K562 (cell line): ENCODE measurements at regions not wholly inside any gene's neighbourhood (a gene's known extent, or its start where the extent isn't known, plus 50 kb on each side); places are given as distances from the start of the nearest gene placed in this dataset.

ENCODE experiments used
- ATAC-seq: fragments of 200-7000 bp; cut with Tn5 transposase; 3 replicates; pipeline ENCODE4 v1.9.1; 2020; ENCODE audit warnings: moderate library complexity
- BruUV-seq: library from RNA; stranded (reverse); fragments of 400-500 nt; replicated peaks from 2 replicates; lab custom pipeline; 2021; lab: Mats Ljungman, UMichigan
- CTCF ChIA-PET: fragments of 300-600 bp; formaldehyde crosslinking; extraction: SDS; loops from one replicate; lab custom pipeline; 2021; ENCODE audit warnings: low intra/inter-chr PET ratio; lab: Yijun Ruan, JAX
- POLR2A ChIA-PET: fragments of 300-600, 350-650 bp; sonication (Branson Sonifier 250); formaldehyde crosslinking; extraction: SDS; loops from one replicate; lab custom pipeline; 2021; ENCODE audit warnings: antibody characterized with exemption, inconsistent platforms; lab: Yijun Ruan, JAX
- DNase-seq, 4 experiments: peaks; one replicate each; pipeline versions ENCODE4 v3.0.0 to v3.0.0-alpha.2; 2011 to 2018; ENCODE audit warnings: low spot score in 3 of 4, mixed read lengths in 3 of 4; ENCODE audit errors: extremely low read depth in 1 of 4
- FAIRE-seq: peaks from 2 replicates; lab custom pipeline; 2011; peaks lifted over from hg19 to GRCh38; lab: Jason Lieb, UNC
- H2AFZ ChIP-seq: 2 replicates; pipeline ENCODE4 v1.6.0; 2011; ENCODE audit warnings: low read depth, low read length, control low read depth, inconsistent platforms
- H3K27ac ChIP-seq: fragments of 200-600 bp; 3 replicates; pipeline ENCODE4 v1.8.0; 2011; ENCODE audit warnings: low read depth, mild to moderate bottlenecking, control low read depth, inconsistent platforms, low read length, moderate library complexity, mixed read lengths; ENCODE audit errors: extremely low read depth
- H3K27me3 ChIP-seq, 2 experiments: fragments of 300-600 bp in 1 of 2; 2 replicates in 1 of 2; 3 replicates in 1 of 2; pipeline versions ENCODE4 v1.6.0 to v1.8.0; 2011; ENCODE audit warnings: inconsistent platforms in 2 of 2, low read length in 2 of 2, mild to moderate bottlenecking in 1 of 2, mixed read lengths in 1 of 2, moderate library complexity in 1 of 2; ENCODE audit not compliant: control insufficient read depth in 2 of 2, insufficient read depth in 2 of 2
- H3K36me3 ChIP-seq: fragments of 300-600 bp; 3 replicates; pipeline ENCODE4 v1.8.0; 2011; ENCODE audit warnings: mild to moderate bottlenecking, low read length, inconsistent platforms; ENCODE audit not compliant: control insufficient read depth, insufficient read depth
- H3K4me1 ChIP-seq, 2 experiments: fragments of 200-600 bp in 1 of 2; replicated peaks in 1 of 2; 2 replicates in 1 of 2; 3 replicates in 1 of 2; pipeline versions ENCODE4 v1.5.1 to v1.8.0; 2011; ENCODE audit warnings: inconsistent platforms in 2 of 2, low read length in 2 of 2, mild to moderate bottlenecking in 1 of 2, mixed read lengths in 1 of 2, moderate library complexity in 1 of 2; ENCODE audit not compliant: control insufficient read depth in 2 of 2, insufficient read depth in 2 of 2
- H3K4me2 ChIP-seq: 2 replicates; pipeline ENCODE4 v1.6.1; 2011; ENCODE audit warnings: low read length, control low read depth, inconsistent platforms, mixed read lengths; ENCODE audit not compliant: insufficient read depth
- H3K4me3 ChIP-seq: fragments of 200-600 bp; sonication (generic), shearing (Covaris generic); 2 replicates; pipeline ENCODE4 v1.5.1; 2016; ENCODE audit warnings: control low read depth, inconsistent platforms
- H3K79me2 ChIP-seq: fragments of 200-600 bp; 3 replicates; pipeline ENCODE4 v1.8.0; 2011; ENCODE audit warnings: low read length, inconsistent platforms; ENCODE audit not compliant: control insufficient read depth, insufficient read depth
- H3K9ac ChIP-seq, 2 experiments: 2 replicates each; pipeline versions ENCODE4 v1.6.0 to v1.6.1; 2011; ENCODE audit warnings: low read depth in 2 of 2, low read length in 2 of 2, control low read depth in 1 of 2, inconsistent platforms in 1 of 2, mild to moderate bottlenecking in 1 of 2, mixed read lengths in 1 of 2; ENCODE audit not compliant: insufficient read depth in 1 of 2
- H3K9me1 ChIP-seq: one replicate; pipeline ENCODE4 v1.6.0; 2011; ENCODE audit warnings: inconsistent platforms, mild to moderate bottlenecking, low read length, moderate library complexity; ENCODE audit not compliant: control insufficient read depth, insufficient read depth
- H3K9me3 ChIP-seq: replicated peaks from 2 replicates; pipeline ENCODE4 v1.5.1; 2011; ENCODE audit warnings: low read depth, low read length, inconsistent platforms; ENCODE audit not compliant: control insufficient read depth, insufficient read depth
- H4K20me1 ChIP-seq: replicated peaks from 2 replicates; pipeline ENCODE4 v1.6.1; 2011; ENCODE audit warnings: low read length, inconsistent platforms, mixed read lengths; ENCODE audit not compliant: control insufficient read depth, insufficient read depth
- BRD9 ChIP-seq: fragments of 450-650 bp; IDR thresholded peaks from 2 replicates; pipeline ENCODE4 v1.6.1; 2018; ENCODE audit warnings: low read depth; ENCODE audit not compliant: partially characterized antibody
- MCM5 ChIP-seq: fragments of 450-650 bp; IDR thresholded peaks from 2 replicates; pipeline ENCODE4 v1.6.1; 2016; ENCODE audit warnings: low read depth
- TCF7 ChIP-seq: sonication (generic); IDR thresholded peaks from 2 replicates; pipeline ENCODE4 v1.6.1; 2016; ENCODE audit warnings: antibody characterized with exemption, borderline replicate concordance
- ZNF766 ChIP-seq: fragments of 200-800 bp; sonication (Bioruptor generic); conservative IDR thresholded peaks from 2 replicates; pipeline ENCODE4 v1.6.1; 2016; ENCODE audit warnings: missing genetic modification characterization, missing compliant biosample characterization
- WGBS: fragments of 100-300 bp; shearing (Covaris generic); methylation state at CpG from one replicate; pipeline ENCODE4 v1.1.6; 2016; ENCODE audit warnings: low coverage, mixed read lengths; ENCODE audit not compliant: insufficient coverage; ENCODE audit errors: missing lambda C conversion rate; 5-methylcytosine and 5-hydroxymethylcytosine counted together
- in situ Hi-C: fragments of 300-500 bp; cut with MboI; formaldehyde crosslinking; loops from 4 replicates; pipeline ENCODE4 v1.15.0; 2018; ENCODE audit warnings: inconsistent platforms, mixed read lengths
- intact Hi-C: fragments of 100-400 bp; cut with micrococcal nuclease; formaldehyde crosslinking; loops from 2 replicates; pipeline ENCODE4 v1.14.2; 2022
- TF ChIP-seq, protein P1 (sequence below), 2 experiments: fragments of 450-650 bp in 1 of 2; sonication (generic) in 1 of 2; formaldehyde crosslinking in 1 of 2; IDR thresholded peaks; 2 replicates each; pipeline versions ENCODE4 v1.7.1 to v1.9.0; 2016 to 2022; ENCODE audit warnings: inconsistent platforms in 1 of 2, mild to moderate bottlenecking in 1 of 2, missing genetic modification reagents in 1 of 2
- TF ChIP-seq, protein P2 (sequence below): sonication (generic); formaldehyde crosslinking; IDR thresholded peaks from 2 replicates; pipeline ENCODE4 v1.8.1; 2023; ENCODE audit warnings: missing genetic modification reagents, mild to moderate bottlenecking, borderline replicate concordance
- TF ChIP-seq, protein P3 (sequence below): fragments of 250-450 bp; sonication (Bioruptor Pico); IDR thresholded peaks from 2 replicates; pipeline ENCODE4 v1.5.0; 2020; ENCODE audit warnings: mild to moderate bottlenecking

DNA sequence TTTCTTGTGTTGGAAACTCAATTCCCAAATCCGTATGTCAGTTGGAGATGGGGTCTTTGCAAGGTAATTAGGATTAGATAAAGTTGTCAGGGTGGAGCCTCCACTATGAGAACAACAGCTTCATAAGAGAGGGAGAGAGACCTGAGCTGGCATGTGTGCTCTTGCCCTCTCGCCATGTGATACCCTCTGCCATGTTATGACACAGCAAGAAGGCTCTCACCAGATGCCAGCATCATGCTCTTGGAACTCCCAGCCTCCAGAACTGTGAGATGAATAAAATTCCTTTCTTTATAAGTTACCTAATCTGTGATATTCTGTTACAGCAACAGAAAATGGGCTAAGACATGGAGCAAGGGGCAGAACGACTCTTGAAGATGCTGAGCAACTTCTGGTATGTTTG, 201.9 kb upstream of the BOD1L1 start:
- in situ Hi-C loops, result no loop called here
- DNase-seq (no peak), FAIRE-seq (no peak), ATAC-seq (no peak)
- Histone ChIP-seq H4K20me1 (no peaks in the 10 kb centered on the region), H3K9me1 (no peaks in the 10 kb centered on the region), H3K9ac (no peak overlapping the region), H3K9me3 (no peaks in the 10 kb centered on the region), H3K4me2 (no peak overlapping the region), H3K36me3 (no peaks in the 10 kb centered on the region), H3K27me3 (no peaks in the 10 kb centered on the region), H2AFZ (no peak overlapping the region), H3K4me1 (no peaks in the 10 kb centered on the region), H3K79me2 (no peaks in the 10 kb centered on the region), H3K27ac (no peak overlapping the region), H3K4me3 (no peak overlapping the region)
- no TSS peak for BruUV-seq
- WGBS, result 0% methylated on average over 3 of the region's 3 CpGs
- ChIA-PET CTCF (no interaction called here), POLR2A (no interaction called here)
- intact Hi-C loops, result no loop called here
- TF ChIP-seq BRD9 (no peak), TCF7 (no peak), MCM5 (no peak), ZNF766 (CRISPR knock-in tag) (no peak)
- TF ChIP-seq, protein P1, sequence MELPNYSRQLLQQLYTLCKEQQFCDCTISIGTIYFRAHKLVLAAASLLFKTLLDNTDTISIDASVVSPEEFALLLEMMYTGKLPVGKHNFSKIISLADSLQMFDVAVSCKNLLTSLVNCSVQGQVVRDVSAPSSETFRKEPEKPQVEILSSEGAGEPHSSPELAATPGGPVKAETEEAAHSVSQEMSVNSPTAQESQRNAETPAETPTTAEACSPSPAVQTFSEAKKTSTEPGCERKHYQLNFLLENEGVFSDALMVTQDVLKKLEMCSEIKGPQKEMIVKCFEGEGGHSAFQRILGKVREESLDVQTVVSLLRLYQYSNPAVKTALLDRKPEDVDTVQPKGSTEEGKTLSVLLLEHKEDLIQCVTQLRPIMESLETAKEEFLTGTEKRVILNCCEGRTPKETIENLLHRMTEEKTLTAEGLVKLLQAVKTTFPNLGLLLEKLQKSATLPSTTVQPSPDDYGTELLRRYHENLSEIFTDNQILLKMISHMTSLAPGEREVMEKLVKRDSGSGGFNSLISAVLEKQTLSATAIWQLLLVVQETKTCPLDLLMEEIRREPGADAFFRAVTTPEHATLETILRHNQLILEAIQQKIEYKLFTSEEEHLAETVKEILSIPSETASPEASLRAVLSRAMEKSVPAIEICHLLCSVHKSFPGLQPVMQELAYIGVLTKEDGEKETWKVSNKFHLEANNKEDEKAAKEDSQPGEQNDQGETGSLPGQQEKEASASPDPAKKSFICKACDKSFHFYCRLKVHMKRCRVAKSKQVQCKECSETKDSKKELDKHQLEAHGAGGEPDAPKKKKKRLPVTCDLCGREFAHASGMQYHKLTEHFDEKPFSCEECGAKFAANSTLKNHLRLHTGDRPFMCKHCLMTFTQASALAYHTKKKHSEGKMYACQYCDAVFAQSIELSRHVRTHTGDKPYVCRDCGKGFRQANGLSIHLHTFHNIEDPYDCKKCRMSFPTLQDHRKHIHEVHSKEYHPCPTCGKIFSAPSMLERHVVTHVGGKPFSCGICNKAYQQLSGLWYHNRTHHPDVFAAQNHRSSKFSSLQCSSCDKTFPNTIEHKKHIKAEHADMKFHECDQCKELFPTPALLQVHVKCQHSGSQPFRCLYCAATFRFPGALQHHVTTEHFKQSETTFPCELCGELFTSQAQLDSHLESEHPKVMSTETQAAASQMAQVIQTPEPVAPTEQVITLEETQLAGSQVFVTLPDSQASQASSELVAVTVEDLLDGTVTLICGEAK (IDR thresholded peaks at IDR 0.05), result no peak
- TF ChIP-seq, protein P1 (CRISPR knock-in tag; IDR thresholded peaks at IDR 0.05), result no peak
- TF ChIP-seq, protein P2, sequence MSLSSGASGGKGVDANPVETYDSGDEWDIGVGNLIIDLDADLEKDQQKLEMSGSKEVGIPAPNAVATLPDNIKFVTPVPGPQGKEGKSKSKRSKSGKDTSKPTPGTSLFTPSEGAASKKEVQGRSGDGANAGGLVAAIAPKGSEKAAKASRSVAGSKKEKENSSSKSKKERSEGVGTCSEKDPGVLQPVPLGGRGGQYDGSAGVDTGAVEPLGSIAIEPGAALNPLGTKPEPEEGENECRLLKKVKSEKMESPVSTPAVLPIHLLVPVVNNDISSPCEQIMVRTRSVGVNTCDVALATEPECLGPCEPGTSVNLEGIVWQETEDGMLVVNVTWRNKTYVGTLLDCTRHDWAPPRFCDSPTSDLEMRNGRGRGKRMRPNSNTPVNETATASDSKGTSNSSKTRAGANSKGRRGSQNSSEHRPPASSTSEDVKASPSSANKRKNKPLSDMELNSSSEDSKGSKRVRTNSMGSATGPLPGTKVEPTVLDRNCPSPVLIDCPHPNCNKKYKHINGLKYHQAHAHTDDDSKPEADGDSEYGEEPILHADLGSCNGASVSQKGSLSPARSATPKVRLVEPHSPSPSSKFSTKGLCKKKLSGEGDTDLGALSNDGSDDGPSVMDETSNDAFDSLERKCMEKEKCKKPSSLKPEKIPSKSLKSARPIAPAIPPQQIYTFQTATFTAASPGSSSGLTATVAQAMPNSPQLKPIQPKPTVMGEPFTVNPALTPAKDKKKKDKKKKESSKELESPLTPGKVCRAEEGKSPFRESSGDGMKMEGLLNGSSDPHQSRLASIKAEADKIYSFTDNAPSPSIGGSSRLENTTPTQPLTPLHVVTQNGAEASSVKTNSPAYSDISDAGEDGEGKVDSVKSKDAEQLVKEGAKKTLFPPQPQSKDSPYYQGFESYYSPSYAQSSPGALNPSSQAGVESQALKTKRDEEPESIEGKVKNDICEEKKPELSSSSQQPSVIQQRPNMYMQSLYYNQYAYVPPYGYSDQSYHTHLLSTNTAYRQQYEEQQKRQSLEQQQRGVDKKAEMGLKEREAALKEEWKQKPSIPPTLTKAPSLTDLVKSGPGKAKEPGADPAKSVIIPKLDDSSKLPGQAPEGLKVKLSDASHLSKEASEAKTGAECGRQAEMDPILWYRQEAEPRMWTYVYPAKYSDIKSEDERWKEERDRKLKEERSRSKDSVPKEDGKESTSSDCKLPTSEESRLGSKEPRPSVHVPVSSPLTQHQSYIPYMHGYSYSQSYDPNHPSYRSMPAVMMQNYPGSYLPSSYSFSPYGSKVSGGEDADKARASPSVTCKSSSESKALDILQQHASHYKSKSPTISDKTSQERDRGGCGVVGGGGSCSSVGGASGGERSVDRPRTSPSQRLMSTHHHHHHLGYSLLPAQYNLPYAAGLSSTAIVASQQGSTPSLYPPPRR (CRISPR knock-in tag), result no peak
- TF ChIP-seq, protein P3, sequence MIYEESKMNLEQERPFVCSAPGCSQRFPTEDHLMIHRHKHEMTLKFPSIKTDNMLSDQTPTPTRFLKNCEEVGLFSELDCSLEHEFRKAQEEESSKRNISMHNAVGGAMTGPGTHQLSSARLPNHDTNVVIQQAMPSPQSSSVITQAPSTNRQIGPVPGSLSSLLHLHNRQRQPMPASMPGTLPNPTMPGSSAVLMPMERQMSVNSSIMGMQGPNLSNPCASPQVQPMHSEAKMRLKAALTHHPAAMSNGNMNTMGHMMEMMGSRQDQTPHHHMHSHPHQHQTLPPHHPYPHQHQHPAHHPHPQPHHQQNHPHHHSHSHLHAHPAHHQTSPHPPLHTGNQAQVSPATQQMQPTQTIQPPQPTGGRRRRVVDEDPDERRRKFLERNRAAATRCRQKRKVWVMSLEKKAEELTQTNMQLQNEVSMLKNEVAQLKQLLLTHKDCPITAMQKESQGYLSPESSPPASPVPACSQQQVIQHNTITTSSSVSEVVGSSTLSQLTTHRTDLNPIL (CRISPR knock-in tag), result no peak
